GM12874 (cell line): ENCODE measurements at regions not wholly inside any gene's neighbourhood (a gene's known extent, or its start where the extent isn't known, plus 50 kb on each side); places are given as distances from the start of the nearest gene placed in this dataset.

Experiments used
- CTCF ChIP-seq: IDR thresholded peaks from 2 replicates; pipeline ENCODE4 v1.5.1; 2011; ENCODE audit warnings: low read depth, mild to moderate bottlenecking, control low read depth, low read length, moderate library complexity; ENCODE audit not compliant: insufficient read depth

DNA sequence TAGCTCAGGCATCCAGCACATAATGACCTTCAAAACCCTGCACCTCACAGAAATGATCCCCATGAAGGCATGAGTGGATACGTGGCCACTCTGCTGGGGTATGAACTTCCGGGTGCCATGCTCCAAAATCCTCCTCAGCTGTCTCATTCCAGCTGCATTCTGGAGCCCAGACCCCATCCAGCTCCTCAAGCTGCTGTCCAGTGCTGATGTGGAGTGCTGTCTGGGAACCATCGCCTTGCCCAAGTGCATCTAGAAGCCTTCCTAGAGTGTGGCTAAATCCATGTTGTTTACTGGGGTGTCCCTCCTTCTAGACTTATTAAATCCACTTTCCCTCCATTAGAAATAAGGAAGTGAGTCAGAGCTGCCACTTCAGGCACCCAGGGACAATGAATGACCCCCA is 130.8 kb upstream of the PTPRT start:
- TF ChIP-seq CTCF: no peak

DNA sequence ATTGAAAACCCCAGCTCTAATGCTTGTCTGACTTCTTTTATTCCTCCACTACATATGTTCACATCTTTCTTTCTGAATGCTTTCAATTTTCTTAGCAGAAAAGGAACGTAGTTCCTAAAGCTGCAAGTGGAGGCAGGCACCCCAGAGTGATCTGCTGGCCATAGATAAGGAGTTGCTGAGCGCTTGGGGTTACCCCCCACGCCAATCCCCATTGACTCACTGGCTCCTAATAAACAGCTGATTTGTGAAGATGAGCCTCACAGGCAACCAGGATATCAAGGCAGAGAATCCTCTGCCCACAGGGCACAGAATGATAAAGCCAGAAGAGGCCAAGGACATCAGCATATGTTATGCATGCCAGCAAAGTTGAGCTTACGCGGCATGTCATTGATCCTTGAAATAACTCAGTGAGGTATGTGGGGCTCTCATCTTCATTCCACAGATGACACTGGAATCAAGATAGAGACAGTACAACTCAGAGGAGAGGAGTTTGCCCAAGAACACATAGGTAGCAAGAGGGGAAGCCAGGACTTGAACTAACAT is 129.1 kb upstream of the PTPRT start:
- TF ChIP-seq CTCF: no peak

DNA sequence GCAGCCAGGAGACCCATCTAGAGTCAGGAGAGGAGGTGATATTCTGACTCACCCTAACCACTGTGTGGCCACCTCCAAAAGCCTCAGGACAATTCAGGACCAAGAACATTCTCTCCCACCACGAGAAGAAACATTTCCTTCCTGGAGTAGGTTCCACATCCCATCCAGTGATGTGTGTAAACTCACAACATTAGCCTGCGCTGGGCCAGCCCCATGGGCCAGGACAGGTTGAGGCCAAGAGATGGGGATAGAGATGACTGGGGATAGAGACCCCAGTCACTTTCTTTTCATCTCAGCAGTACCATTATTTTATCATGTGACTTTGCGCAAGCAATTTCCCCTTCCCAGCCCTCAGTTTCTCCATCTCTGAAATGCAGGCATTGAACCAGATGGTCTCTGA is 126.6 kb upstream of the PTPRT start:
- no peak for TF ChIP-seq CTCF

GRCh38 chr20:43309266-43309665 is 119.6 kb upstream of the PTPRT start:
- TF ChIP-seq CTCF: no peak

- TF ChIP-seq CTCF: no peak
Observed at GRCh38 chr20:43306837-43307236, 117.1 kb upstream of the PTPRT start.

GRCh38 chr20:43305749-43306148 is 116.0 kb upstream of the PTPRT start:
- TF ChIP-seq CTCF: no peak

DNA sequence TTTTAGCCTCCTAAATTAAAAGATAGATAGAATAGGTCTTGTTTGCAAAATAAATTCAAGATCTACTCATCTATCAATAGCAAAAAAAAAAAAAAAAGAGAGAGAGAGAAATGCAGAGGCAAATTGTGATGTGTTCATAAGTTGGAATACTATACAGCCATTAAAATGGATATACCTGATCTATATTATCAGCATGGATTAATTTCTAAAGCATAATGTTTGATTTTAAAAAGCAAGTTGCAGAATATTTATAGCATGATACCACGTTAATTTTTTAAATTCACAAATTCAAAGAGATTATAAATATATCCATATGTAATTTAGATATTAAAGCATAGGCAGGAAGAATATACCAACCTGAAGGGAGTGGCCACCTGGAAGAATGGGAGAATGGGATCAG is 114.9 kb upstream of the PTPRT start:
- TF ChIP-seq CTCF: no peak
